Retinal pigment epithelial cell (primary cell): ENCODE measurements at regions not wholly inside any gene's neighbourhood (a gene's known extent, or its start where the extent isn't known, plus 50 kb on each side); places are given as distances from the start of the nearest gene placed in this dataset.
A peak's percentile ranks its signal among the peaks of the same experiment; 100 is the strongest.

Experiments used
- DNase-seq: peaks from one replicate; pipeline ENCODE4 v3.0.0-alpha.2; 2010; ENCODE audit warnings: low read depth
- H3K4me3 ChIP-seq: 2 replicates; pipeline ENCODE4 v1.5.1; 2011; ENCODE audit warnings: mild to moderate bottlenecking, low read length, control low read depth, moderate library complexity
- CTCF ChIP-seq: conservative IDR thresholded peaks from 2 replicates; pipeline ENCODE4 v1.5.1; 2011; ENCODE audit warnings: low read depth, low read length, control low read depth, inconsistent platforms

- peak overlapping the region; percentile 58 for H3K4me3 ChIP-seq
- TF ChIP-seq CTCF: no peak
- peak; percentile 36 for DNase-seq
These were observed 81.9 kb upstream of the CCDC28A start for GRCh38 chr6:138691595-138692057.

GRCh38 chr6:138692058-138692977 is 81.3 kb upstream of the CCDC28A start:
- DNase-seq: peak; percentile 8
- TF ChIP-seq CTCF: peak; percentile 59
- H3K4me3 ChIP-seq: peak overlapping the region; percentile 58

GRCh38 chr6:138692978-138693909 is 80.3 kb upstream of the CCDC28A start:
- H3K4me3 ChIP-seq: peak overlapping the region; percentile 58
- DNase-seq: peak; percentile 21
- peak; percentile 25 for TF ChIP-seq CTCF

GRCh38 chr6:138695193-138695592 is 78.4 kb upstream of the CCDC28A start:
- TF ChIP-seq CTCF: no peak
- DNase-seq: no peak

GRCh38 chr6:138714493-138714892 is 59.1 kb upstream of the CCDC28A start:
- TF ChIP-seq CTCF: no peak
- no peak overlapping the region for H3K4me3 ChIP-seq
- DNase-seq: no peak

More at GRCh38 chr6:138695193-138695592, 78.4 kb upstream of the CCDC28A start:
- H3K4me3 ChIP-seq: no peak overlapping the region

- TF ChIP-seq CTCF: no peak
- no peak overlapping the region for H3K4me3 ChIP-seq
These were observed 57.6 kb upstream of the CCDC28A start for GRCh38 chr6:138716013-138716412.

More at GRCh38 chr6:138716013-138716412, 57.6 kb upstream of the CCDC28A start:
- no peak for DNase-seq
